C4-2B (cell line): ENCODE measurements at regions not wholly inside any gene's neighbourhood (a gene's known extent, or its start where the extent isn't known, plus 50 kb on each side); places are given as distances from the start of the nearest gene placed in this dataset.

Source experiments
- ZFX ChIP-seq: fragments of 450-650 bp; IDR thresholded peaks from 2 replicates; pipeline ENCODE4 v1.6.1; 2017
- TF ChIP-seq, protein P1 (sequence below): fragments of 450-650 bp; conservative IDR thresholded peaks from 2 replicates; pipeline ENCODE4 v1.5.1; 2017; ENCODE audit warnings: mild to moderate bottlenecking

DNA sequence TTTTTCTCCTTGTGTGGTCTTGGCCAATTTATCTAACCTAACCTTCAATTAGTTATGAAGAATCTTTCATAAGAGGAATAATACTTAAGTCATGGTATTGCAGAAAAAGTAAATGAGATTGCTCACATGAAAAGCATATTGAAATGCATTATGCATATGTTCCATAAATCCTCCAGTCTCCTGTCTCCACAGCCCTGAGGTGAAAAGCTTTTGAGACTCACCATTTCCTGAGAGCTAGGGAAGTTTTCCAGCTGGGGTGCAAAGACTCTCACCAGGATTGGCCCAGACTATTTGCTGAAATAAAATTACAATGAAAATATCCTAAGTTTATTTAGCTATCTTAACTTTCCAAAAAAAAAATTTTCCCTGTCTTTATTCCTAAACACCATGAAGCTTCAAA, 723.8 kb upstream of the FLRT2 start:
- TF ChIP-seq, protein P1, sequence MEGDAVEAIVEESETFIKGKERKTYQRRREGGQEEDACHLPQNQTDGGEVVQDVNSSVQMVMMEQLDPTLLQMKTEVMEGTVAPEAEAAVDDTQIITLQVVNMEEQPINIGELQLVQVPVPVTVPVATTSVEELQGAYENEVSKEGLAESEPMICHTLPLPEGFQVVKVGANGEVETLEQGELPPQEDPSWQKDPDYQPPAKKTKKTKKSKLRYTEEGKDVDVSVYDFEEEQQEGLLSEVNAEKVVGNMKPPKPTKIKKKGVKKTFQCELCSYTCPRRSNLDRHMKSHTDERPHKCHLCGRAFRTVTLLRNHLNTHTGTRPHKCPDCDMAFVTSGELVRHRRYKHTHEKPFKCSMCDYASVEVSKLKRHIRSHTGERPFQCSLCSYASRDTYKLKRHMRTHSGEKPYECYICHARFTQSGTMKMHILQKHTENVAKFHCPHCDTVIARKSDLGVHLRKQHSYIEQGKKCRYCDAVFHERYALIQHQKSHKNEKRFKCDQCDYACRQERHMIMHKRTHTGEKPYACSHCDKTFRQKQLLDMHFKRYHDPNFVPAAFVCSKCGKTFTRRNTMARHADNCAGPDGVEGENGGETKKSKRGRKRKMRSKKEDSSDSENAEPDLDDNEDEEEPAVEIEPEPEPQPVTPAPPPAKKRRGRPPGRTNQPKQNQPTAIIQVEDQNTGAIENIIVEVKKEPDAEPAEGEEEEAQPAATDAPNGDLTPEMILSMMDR, result no peak
- TF ChIP-seq ZFX, result no peak
